Fibroblast of skin of right biceps (primary cell): ENCODE measurements at regions not wholly inside any gene's neighbourhood (a gene's known extent, or its start where the extent isn't known, plus 50 kb on each side); places are given as distances from the start of the nearest gene placed in this dataset.
"Not testable (repeated sequence)": the region's sequence is repeated elsewhere in the genome, so short reads cannot be mapped to it uniquely, and the experiment has no call there.

ENCODE experiments used
- DNase-seq: peaks from one replicate; pipeline ENCODE4 v3.0.0-alpha.2; 2013

DNA sequence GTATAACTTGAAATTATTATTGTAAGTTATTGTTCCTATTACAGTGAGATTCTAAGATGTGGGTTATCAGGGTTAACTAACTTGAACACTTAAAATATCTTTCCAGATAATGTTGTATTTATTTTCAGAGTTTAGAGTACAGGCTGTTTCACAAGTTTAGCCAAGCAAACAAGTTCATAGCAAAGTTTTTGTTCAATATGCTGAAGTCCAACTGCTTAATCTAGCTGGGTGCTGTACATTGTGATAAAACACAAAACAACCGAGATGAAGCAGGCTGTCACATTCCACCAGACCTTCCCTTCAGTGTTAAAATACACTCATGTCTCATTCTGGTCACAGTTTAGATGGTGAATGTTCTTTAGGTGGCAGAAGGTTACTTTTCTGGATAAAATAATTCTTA lies 148.0 kb upstream of the PCDH20 start:
- DNase-seq = no peak

- no peak for DNase-seq
These were observed 131.3 kb upstream of the PCDH20 start for GRCh38 chr13:61546911-61547310.

DNA sequence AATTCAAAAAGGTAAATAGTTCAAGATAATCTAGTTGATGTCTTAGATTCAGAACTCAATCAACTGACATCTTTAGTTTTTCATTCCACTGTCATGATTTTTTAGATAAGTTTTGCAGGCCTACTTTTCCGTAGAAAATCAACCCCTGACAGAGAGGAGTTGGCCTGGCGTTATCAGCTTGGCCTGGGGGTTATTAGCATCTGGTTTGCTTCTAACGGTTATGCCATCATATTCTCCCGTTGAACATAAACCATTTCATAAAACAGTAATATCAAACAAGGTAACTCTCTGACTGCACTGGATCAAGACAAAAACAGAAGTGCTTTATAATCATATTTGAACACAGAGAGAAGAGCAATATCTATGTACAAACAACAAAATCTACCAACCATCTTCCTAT lies 130.8 kb upstream of the PCDH20 start:
- DNase-seq = no peak

DNA sequence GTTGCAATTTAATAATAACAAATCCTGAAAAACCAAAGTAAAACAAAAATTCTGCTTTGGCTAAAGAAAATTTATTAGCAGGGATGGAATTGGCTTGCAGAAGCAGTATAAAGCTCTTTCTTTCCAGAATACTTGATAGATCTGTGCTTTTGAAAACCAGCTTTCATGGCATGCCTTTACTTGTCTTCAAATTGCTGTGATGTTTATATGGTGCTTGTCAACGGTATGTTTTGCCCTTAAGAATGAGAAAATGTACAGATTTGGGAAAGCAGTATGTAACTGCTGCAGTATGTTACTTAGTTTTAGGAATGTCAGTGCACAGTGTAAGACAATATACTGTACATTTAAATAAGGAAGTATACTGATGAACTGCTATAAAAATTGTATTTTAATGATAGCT lies 120.8 kb upstream of the PCDH20 start:
- no peak for DNase-seq

- DNase-seq = no peak
These were observed 115.9 kb upstream of the PCDH20 start for GRCh38 chr13:61531383-61532065.

- DNase-seq = not testable (repeated sequence)
These were observed 103.6 kb upstream of the PCDH20 start for GRCh38 chr13:61519214-61519613.

GRCh38 chr13:61508936-61509335 lies 93.3 kb upstream of the PCDH20 start:
- DNase-seq = no peak

DNA sequence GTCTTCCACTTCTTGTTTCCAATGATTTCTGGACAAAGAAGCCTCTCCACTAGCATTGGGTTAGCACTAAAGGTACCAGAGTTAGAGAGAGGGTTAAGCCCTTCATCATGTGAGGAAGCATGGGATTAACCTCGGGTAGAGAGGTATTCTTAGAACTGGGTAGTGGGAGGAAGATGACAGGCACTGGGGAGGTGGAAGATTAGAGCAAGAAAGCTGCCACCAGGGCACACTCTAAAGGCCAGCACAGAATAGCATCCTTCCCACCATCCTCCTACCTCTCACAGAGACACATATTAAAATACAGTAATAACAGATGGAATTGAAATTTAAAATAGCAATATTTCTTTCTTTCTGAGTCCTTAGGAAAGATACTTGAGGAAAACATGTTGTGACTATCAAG lies 84.5 kb upstream of the PCDH20 start:
- DNase-seq = no peak

- DNase-seq = no peak
These were observed 80.0 kb upstream of the PCDH20 start for GRCh38 chr13:61495648-61496047.

DNA sequence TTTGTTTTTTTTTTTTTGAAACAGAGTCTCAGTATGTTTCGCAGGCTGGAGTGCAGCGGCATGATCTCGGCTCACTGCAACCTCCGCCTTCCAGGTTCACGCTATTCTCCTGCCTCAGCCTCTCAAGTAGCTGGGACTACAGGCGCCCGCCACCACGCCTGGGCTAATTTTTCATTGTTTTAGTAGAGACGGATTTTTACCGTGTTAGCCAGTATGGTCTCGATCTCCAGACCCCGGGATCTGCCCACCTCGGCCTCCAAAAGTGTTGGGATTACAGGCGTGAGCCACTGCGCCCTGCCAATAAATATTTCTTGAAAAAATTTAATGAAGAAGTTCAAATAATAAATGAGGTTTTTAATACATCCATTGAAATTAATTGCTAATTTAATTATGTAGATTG lies 77.9 kb upstream of the PCDH20 start:
- DNase-seq = not testable (repeated sequence)

DNA sequence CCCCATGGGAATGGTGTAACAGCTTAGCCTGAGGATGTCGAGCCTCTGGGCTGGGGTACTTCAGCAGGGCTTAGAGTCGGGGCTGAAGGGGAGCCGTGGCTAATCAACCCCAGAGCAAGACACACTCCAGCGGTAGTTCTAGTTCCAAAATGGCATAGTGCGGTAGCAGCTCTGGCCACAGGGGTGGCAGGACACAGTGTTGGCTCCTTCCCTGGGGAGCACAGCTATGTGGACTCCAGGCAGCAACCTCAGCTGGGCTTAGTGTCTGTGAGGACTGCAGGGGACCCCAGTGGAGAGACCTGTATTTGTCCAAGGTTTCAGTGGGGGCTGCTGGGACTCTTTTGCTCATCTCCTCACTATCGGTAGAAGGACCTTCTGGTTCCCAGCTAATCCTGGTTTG lies 70.8 kb upstream of the PCDH20 start:
- no peak for DNase-seq

DNA sequence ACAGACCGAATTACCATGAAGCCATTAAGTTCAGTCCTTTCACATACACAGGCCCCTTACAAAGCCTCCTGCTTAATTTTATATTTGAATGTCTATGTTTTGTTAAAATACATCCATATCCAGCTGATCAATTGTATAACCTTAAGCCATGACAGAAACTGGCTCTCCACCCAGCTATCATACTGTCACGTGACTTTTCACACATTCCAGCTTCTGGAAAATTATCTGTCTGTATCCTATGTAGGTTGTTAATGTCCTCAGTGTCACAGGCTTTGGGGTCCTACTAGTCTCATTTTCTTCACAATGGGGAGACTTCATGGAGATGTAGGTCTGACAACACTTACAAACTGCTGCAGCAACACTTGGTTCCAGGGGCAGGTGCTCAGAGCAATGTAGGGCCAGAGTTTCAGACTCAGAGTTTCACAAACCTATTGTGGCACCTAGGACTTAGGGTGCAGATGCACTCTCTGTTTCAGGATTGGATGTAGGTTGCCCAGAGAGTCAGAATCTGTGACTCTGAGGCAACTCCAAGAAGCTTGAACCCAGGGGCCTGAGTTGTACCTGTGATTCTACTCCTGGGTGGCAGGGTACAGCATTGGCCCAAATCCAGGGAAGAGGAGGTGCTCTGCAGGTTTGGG lies 69.6 kb upstream of the PCDH20 start:
- no peak for DNase-seq

- no peak for DNase-seq
These were observed 62.0 kb upstream of the PCDH20 start for GRCh38 chr13:61477619-61478018.

DNA sequence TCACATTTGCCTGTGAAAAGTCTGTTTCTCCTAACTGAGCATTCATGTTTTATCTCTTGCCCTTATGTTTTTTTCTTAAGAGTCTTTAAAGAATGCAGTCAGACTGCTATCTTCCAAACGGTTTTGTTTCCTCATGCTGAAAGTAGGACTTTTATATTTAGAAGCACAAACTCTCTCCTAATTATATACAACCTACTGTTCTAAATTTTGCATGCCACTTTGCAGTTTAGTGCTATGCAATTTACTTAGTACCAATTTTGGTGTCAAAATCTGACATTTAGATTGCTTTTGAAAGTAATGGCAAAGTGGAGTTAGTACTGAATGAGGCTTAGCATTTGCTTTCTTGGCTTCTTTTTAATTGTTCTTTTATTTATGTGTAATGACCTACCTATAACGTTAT lies 55.1 kb upstream of the PCDH20 start:
- no peak for DNase-seq

GRCh38 chr13:61466280-61466679 lies 50.6 kb upstream of the PCDH20 start:
- DNase-seq = no peak
